ENCODE measurements at regions not wholly inside any gene's neighbourhood (a gene's known extent, or its start where the extent isn't known, plus 50 kb on each side); places are given as distances from the start of the nearest gene placed in this dataset.

- no peak for DNase-seq
These were observed 470.7 kb downstream of the SOX9 start for GRCh38 chr17:72591289-72592241.

- peak; percentile 37 for DNase-seq
These were observed 471.6 kb downstream of the SOX9 start for GRCh38 chr17:72592242-72592966.

GRCh38 chr17:72592967-72593325, 472.1 kb downstream of the SOX9 start:
- no peak for DNase-seq

DNA sequence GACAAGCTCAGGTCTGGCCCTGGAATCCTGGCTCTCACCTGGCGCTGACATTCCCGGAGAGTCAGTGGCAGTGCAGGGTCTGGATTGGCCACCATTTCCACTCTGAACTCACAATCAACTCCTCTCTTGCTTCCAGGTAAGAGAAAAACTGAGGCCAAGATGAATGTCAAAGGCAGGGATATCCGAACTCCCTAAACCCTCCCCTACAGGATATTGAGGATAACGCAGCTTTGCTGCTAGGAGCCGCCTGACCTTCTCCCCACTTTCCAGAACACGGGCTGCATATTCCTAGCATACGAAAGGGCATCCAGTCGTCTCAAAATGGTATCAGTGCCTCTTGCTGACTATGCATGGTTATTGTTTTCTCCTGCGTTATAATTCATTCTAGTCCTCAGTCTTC, 473.4 kb downstream of the SOX9 start:
- no peak for DNase-seq

Data from inflammatory macrophage treated with lipopolysaccharide for 4 hours (primary cell).